Colonic mucosa (tissue), 4 donors: ENCODE measurements at regions not wholly inside any gene's neighbourhood (a gene's known extent, or its start where the extent isn't known, plus 50 kb on each side); places are given as distances from the start of the nearest gene placed in this dataset.
"Not testable (repeated sequence)": the region's sequence is repeated elsewhere in the genome, so short reads cannot be mapped to it uniquely, and the experiment has no call there.

Experiments used
- DNase-seq: peaks from one replicate; pipeline ENCODE4 v3.0.0-alpha.2; 2020
- H3K27ac ChIP-seq: fragments of 200-600 bp; one replicate; pipeline ENCODE4 v1.8.0; 2021
- H3K27me3 ChIP-seq: fragments of 200-600 bp; one replicate; pipeline ENCODE4 v1.8.0; 2021
- H3K36me3 ChIP-seq: fragments of 200-600 bp; one replicate; pipeline ENCODE4 v1.8.0; 2021
- H3K4me1 ChIP-seq: fragments of 200-600 bp; one replicate; pipeline ENCODE4 v1.8.0; 2021; ENCODE audit warnings: mild to moderate bottlenecking
- H3K4me3 ChIP-seq: fragments of 200-600 bp; one replicate; pipeline ENCODE4 v1.8.0; 2021
- H3K9ac ChIP-seq, 2 donors: one replicate each; pipeline ENCODE4 v1.7.0; 2013; ENCODE audit warnings: control low read depth in 2 of 2, low read depth in 2 of 2, low read length in 2 of 2
- H3K9me3 ChIP-seq: fragments of 200-600 bp; one replicate; pipeline ENCODE4 v1.8.0; 2021
- CTCF ChIP-seq: fragments of 200-600 bp; IDR thresholded peaks from one replicate; pipeline ENCODE4 v1.8.0; 2022; ENCODE audit warnings: antibody characterized with exemption, mild to moderate bottlenecking
- intact Hi-C: fragments of 100-400 bp; cut with DNase I; formaldehyde crosslinking; loops from one replicate; pipeline ENCODE4 v1.14.1; 2022
- donor health status: healthy.
- donor health status: DM: no; HTN: no; CAD: no.
- donor health status: DM: no; HTN: no; CAD: no.

- no peak overlapping the region for H3K9ac ChIP-seq
- H3K27me3 ChIP-seq: no peaks in the 10 kb centered on the region
- H3K4me1 ChIP-seq: no peaks in the 10 kb centered on the region
- DNase-seq: no peak
- intact Hi-C loops: no loop called here
- no peak overlapping the region for H3K4me3 ChIP-seq
- H3K27ac ChIP-seq: no peak overlapping the region
- H3K9me3 ChIP-seq: no peaks in the 10 kb centered on the region
- H3K36me3 ChIP-seq: no peaks in the 10 kb centered on the region
- TF ChIP-seq CTCF: no peak
These were observed 682.1 kb upstream of the ADGRB3 start for GRCh38 chr6:67952948-67953347.

DNA sequence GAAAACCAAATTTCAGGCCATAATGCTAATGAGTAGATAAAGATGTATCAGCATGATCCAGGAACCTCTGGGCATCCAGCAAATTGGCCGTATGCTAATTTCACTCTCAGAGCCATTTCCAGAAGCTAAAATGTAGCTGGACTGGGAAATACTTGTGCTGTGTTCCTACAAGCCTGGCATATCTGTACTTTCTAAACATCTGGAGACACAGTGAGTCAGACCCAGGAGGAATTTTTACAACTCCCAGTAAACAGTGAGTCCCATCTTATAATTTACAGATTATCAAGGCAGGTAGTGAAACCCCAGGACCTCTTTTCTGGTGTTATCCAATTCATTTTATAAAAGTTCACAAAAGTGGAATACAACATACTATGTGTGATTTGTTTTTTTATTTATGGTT, 683.0 kb upstream of the ADGRB3 start:
- Histone ChIP-seq H3K9ac (no peak overlapping the region), H3K27ac (no peak overlapping the region), H3K27me3 (no peaks in the 10 kb centered on the region), H3K36me3 (no peaks in the 10 kb centered on the region), H3K4me1 (no peaks in the 10 kb centered on the region), H3K4me3 (no peak overlapping the region), H3K9me3 (no peaks in the 10 kb centered on the region)
- no peak for TF ChIP-seq CTCF
- no peak for DNase-seq
- intact Hi-C loops: no loop called here

GRCh38 chr6:67947762-67948161, 687.3 kb upstream of the ADGRB3 start:
- H3K4me3 ChIP-seq, H3K9me3 ChIP-seq, DNase-seq, H3K27me3 ChIP-seq, H3K4me1 ChIP-seq, H3K9ac ChIP-seq, intact Hi-C loops, H3K27ac ChIP-seq, H3K36me3 ChIP-seq: not testable (repeated sequence)

GRCh38 chr6:67935976-67936477, 699.1 kb upstream of the ADGRB3 start:
- H3K9ac ChIP-seq: no peak overlapping the region
- H3K27ac ChIP-seq: no peak overlapping the region
- H3K36me3 ChIP-seq: no peaks in the 10 kb centered on the region
- no peaks in the 10 kb centered on the region for H3K4me1 ChIP-seq
- TF ChIP-seq CTCF: no peak
- intact Hi-C loops: no loop called here
- H3K27me3 ChIP-seq: no peaks in the 10 kb centered on the region
- DNase-seq: no peak
- no peak overlapping the region for H3K4me3 ChIP-seq
- no peaks in the 10 kb centered on the region for H3K9me3 ChIP-seq

DNA sequence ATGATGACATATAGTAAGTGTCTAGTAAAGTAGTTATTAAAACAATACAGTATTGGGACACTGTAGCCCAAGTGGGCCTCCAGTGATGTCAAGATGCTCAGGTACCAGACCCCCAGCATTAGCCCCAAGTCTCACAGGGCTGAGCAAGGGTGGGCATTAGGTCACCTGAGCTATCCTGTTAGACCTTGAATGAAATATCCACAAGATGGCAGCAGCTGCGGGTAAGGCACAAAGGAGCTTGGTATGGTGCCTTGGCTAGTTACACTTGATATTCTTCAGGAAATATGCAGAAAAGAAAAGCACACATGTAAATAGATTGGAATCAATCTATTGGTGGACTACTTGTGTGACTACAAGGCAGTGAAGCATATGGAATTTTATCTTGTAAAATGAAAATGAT, 701.8 kb upstream of the ADGRB3 start:
- Histone ChIP-seq H3K4me1 (no peaks in the 10 kb centered on the region), H3K27me3 (no peaks in the 10 kb centered on the region), H3K4me3 (no peak overlapping the region), H3K36me3 (no peaks in the 10 kb centered on the region), H3K27ac (no peak overlapping the region), H3K9ac (no peak overlapping the region), H3K9me3 (no peaks in the 10 kb centered on the region)
- TF ChIP-seq CTCF: no peak
- no peak for DNase-seq
- intact Hi-C loops: no loop called here

- H3K9me3 ChIP-seq, H3K27me3 ChIP-seq, H3K36me3 ChIP-seq, H3K4me1 ChIP-seq, H3K9ac ChIP-seq, H3K27ac ChIP-seq, intact Hi-C loops, H3K4me3 ChIP-seq, DNase-seq: not testable (repeated sequence)
These were observed 712.5 kb upstream of the ADGRB3 start for GRCh38 chr6:67922588-67922987.

- intact Hi-C loops, H3K27me3 ChIP-seq, H3K4me1 ChIP-seq, H3K4me3 ChIP-seq, DNase-seq, H3K9me3 ChIP-seq, H3K27ac ChIP-seq, H3K9ac ChIP-seq, H3K36me3 ChIP-seq: not testable (repeated sequence)
These were observed 715.0 kb upstream of the ADGRB3 start for GRCh38 chr6:67920040-67920439.
